Endothelial cell (in vitro differentiated cells): ENCODE measurements at regions not wholly inside any gene's neighbourhood (a gene's known extent, or its start where the extent isn't known, plus 50 kb on each side); places are given as distances from the start of the nearest gene placed in this dataset.
A peak's percentile ranks its signal among the peaks of the same experiment; 100 is the strongest.

ENCODE experiments used
- DNase-seq: peaks from one replicate; pipeline ENCODE4 v3.0.0; 2021; ENCODE audit warnings: low spot score
- H3K27ac Mint-ChIP-seq: one replicate; pipeline ENCODE4 v1.8.0; 2021; ENCODE audit warnings: mixed read lengths, inconsistent platforms; ENCODE audit not compliant: unreplicated experiment
- H3K27me3 Mint-ChIP-seq: one replicate; pipeline ENCODE4 v1.8.0; 2021; ENCODE audit warnings: mild to moderate bottlenecking, moderate library complexity, mixed read lengths, inconsistent platforms; ENCODE audit not compliant: unreplicated experiment
- H3K36me3 Mint-ChIP-seq: one replicate; pipeline ENCODE4 v1.8.0; 2021; ENCODE audit warnings: mild to moderate bottlenecking, low read depth, mixed read lengths, inconsistent platforms; ENCODE audit not compliant: unreplicated experiment
- H3K4me1 Mint-ChIP-seq: one replicate; pipeline ENCODE4 v1.8.0; 2021; ENCODE audit warnings: mild to moderate bottlenecking, mixed read lengths, inconsistent platforms; ENCODE audit not compliant: unreplicated experiment
- H3K4me3 Mint-ChIP-seq: one replicate; pipeline ENCODE4 v1.8.0; 2021; ENCODE audit warnings: mild to moderate bottlenecking, mixed read lengths, inconsistent platforms; ENCODE audit not compliant: unreplicated experiment
- H3K9me3 Mint-ChIP-seq: one replicate; pipeline ENCODE4 v1.8.0; 2021; ENCODE audit warnings: mixed read lengths, inconsistent platforms; ENCODE audit not compliant: unreplicated experiment
- CTCF ChIP-seq: fragments of 200-600 bp; sonication (generic); IDR thresholded peaks from one replicate; pipeline ENCODE4 v1.5.0; 2021; ENCODE audit warnings: antibody characterized with exemption; ENCODE audit not compliant: unreplicated experiment

- no peaks in the 10 kb centered on the region for H3K4me1 Mint-ChIP-seq
- no peak overlapping the region for H3K4me3 Mint-ChIP-seq
- no peak for TF ChIP-seq CTCF
- H3K27ac Mint-ChIP-seq = no peak overlapping the region
- H3K36me3 Mint-ChIP-seq = peaks cover 5% of the 10 kb centered on the region
- no peak for DNase-seq
- no peaks in the 10 kb centered on the region for H3K9me3 Mint-ChIP-seq
- peaks cover 2% of the 10 kb centered on the region for H3K27me3 Mint-ChIP-seq
These were observed 286.0 kb upstream of the DEPDC1 start for GRCh38 chr1:68782890-68783289.

- H3K27me3 Mint-ChIP-seq = peaks cover 2% of the 10 kb centered on the region
- no peak for TF ChIP-seq CTCF
- DNase-seq = no peak
- H3K36me3 Mint-ChIP-seq = no peaks in the 10 kb centered on the region
- no peaks in the 10 kb centered on the region for H3K9me3 Mint-ChIP-seq
- no peak overlapping the region for H3K4me3 Mint-ChIP-seq
- H3K4me1 Mint-ChIP-seq = no peaks in the 10 kb centered on the region
- no peak overlapping the region for H3K27ac Mint-ChIP-seq
These were observed 288.4 kb upstream of the DEPDC1 start for GRCh38 chr1:68785328-68785727.

GRCh38 chr1:68788762-68789161, 291.9 kb upstream of the DEPDC1 start:
- Mint-ChIP-seq H3K27ac (no peak overlapping the region), H3K27me3 (peaks cover 2% of the 10 kb centered on the region), H3K4me3 (no peak overlapping the region), H3K9me3 (no peaks in the 10 kb centered on the region), H3K36me3 (no peaks in the 10 kb centered on the region), H3K4me1 (no peaks in the 10 kb centered on the region)
- no peak for DNase-seq
- TF ChIP-seq CTCF = no peak

GRCh38 chr1:68791800-68792199, 294.9 kb upstream of the DEPDC1 start:
- DNase-seq = peak; percentile 6
- Mint-ChIP-seq H3K36me3 (no peaks in the 10 kb centered on the region), H3K27ac (no peak overlapping the region), H3K4me3 (no peak overlapping the region), H3K27me3 (peaks cover 2% of the 10 kb centered on the region), H3K4me1 (no peaks in the 10 kb centered on the region), H3K9me3 (no peaks in the 10 kb centered on the region)
- TF ChIP-seq CTCF = no peak

GRCh38 chr1:68795956-68796355, 299.1 kb upstream of the DEPDC1 start:
- DNase-seq = no peak
- H3K36me3 Mint-ChIP-seq = no peaks in the 10 kb centered on the region
- H3K27ac Mint-ChIP-seq = no peak overlapping the region
- H3K9me3 Mint-ChIP-seq = no peaks in the 10 kb centered on the region
- H3K27me3 Mint-ChIP-seq = no peaks in the 10 kb centered on the region
- peaks cover 11% of the 10 kb centered on the region for H3K4me1 Mint-ChIP-seq
- no peak for TF ChIP-seq CTCF
- H3K4me3 Mint-ChIP-seq = no peak overlapping the region
